ENCODE measurements at regions not wholly inside any gene's neighbourhood (a gene's known extent, or its start where the extent isn't known, plus 50 kb on each side); places are given as distances from the start of the nearest gene placed in this dataset.

GRCh38 chr2:51919395-51919794, 887.5 kb upstream of the NRXN1 start:
- DNase-seq (ENCODE audit: low read depth in 1 of 2, low spot score in 1 of 2) (no peak), ATAC-seq (no peak), FAIRE-seq (no peak)
- H3K4me1 ChIP-seq, result no peaks in the 10 kb centered on the region
- POLR2A ChIA-PET, result no interaction called here
- H3K9me3 ChIP-seq, result peaks cover 9% of the 10 kb centered on the region
- TF ChIP-seq MAFK (IDR thresholded peaks at IDR 0.05; ENCODE audit: partially characterized antibody) (no peak), HOXB5 (CRISPR knock-in tag; IDR thresholded peaks at IDR 0.05) (no peak), ZSCAN20 (CRISPR knock-in tag; IDR thresholded peaks at IDR 0.05) (no peak), JUN (IDR thresholded peaks at IDR 0.05) (no peak), TP53 (CRISPR knock-in tag; IDR thresholded peaks at IDR 0.05) (no peak), HES2 (IDR thresholded peaks at IDR 0.05) (no peak), TFCP2L1 (CRISPR knock-in tag; IDR thresholded peaks at IDR 0.05) (no peak), KDM1A (IDR thresholded peaks at IDR 0.05; ENCODE audit: low read depth) (no peak)
- H3K27ac ChIP-seq, result no peak overlapping the region
- no peak overlapping the region for H3K4me2 ChIP-seq
- WGBS (ENCODE audit: missing lambda C conversion rate), result 55% methylated on average over 1 of the region's 1 CpG
- CTCF ChIA-PET, result interaction anchor here (0.5 to 1.5 kb wide), 2 partner anchors 15 to 150 kb away, joined by 3 read pairs; no protein-coding TSS in a partner anchor
- H3K4me3 ChIP-seq, result no peak overlapping the region

- DNase-seq (ENCODE audit: low read depth in 1 of 2, low spot score in 1 of 2) (no peak), ATAC-seq (no peak), FAIRE-seq (no peak)
- Histone ChIP-seq H3K4me3 (no peak overlapping the region), H3K4me2 (no peak overlapping the region), H3K4me1 (no peaks in the 10 kb centered on the region), H3K27ac (no peak overlapping the region), H3K9me3 (peaks cover 11% of the 10 kb centered on the region; the same call in 2 of the 3 replicates)
- no peak for TF ChIP-seq RARB (CRISPR knock-in tag; IDR thresholded peaks at IDR 0.05)
- no peak for TF ChIP-seq USF2 (IDR thresholded peaks at IDR 0.05)
- TF ChIP-seq SREBF2 (IDR thresholded peaks at IDR 0.05), result no peak
- CTCF ChIA-PET, result no interaction called here
- WGBS (ENCODE audit: missing lambda C conversion rate), result 53% methylated on average over 3 of the region's 3 CpGs
- POLR2A ChIA-PET, result no interaction called here
These were observed 886.2 kb upstream of the NRXN1 start for GRCh38 chr2:51918113-51918512.

- TF ChIP-seq FOSL2 (IDR thresholded peaks at IDR 0.05) (no peak), FOSL2 (CRISPR knock-in tag; IDR thresholded peaks at IDR 0.05) (no peak), PHF8 (IDR thresholded peaks at IDR 0.05; ENCODE audit: borderline replicate concordance, low read depth) (no peak), ZNF302 (CRISPR knock-in tag; IDR thresholded peaks at IDR 0.05) (no peak), ZFP36 (IDR thresholded peaks at IDR 0.05; ENCODE audit: borderline replicate concordance, partially characterized antibody) (no peak), MAX (IDR thresholded peaks at IDR 0.05) (no peak)
- ATAC-seq (no peak), FAIRE-seq (no peak), DNase-seq (ENCODE audit: low read depth in 1 of 2, low spot score in 1 of 2) (no peak)
- POLR2A ChIA-PET, result no interaction called here
- H3K4me1 ChIP-seq, result no peaks in the 10 kb centered on the region
- WGBS (ENCODE audit: missing lambda C conversion rate), result 2% methylated on average over 1 of the region's 1 CpG
- H3K9me3 ChIP-seq, result no peaks in the 10 kb centered on the region; the same call in 2 of the 3 replicates
- H3K4me2 ChIP-seq, result no peak overlapping the region
- H3K4me3 ChIP-seq, result no peak overlapping the region
- H3K27ac ChIP-seq, result no peak overlapping the region
- CTCF ChIA-PET, result no interaction called here
These were observed 871.8 kb upstream of the NRXN1 start for GRCh38 chr2:51903728-51904127.

- TF ChIP-seq PHF8 (IDR thresholded peaks at IDR 0.05; ENCODE audit: borderline replicate concordance, low read depth) (no peak), FOXS1 (CRISPR knock-in tag; IDR thresholded peaks at IDR 0.05) (no peak), ZC3H11A (IDR thresholded peaks at IDR 0.05) (no peak), FOSB (CRISPR knock-in tag; IDR thresholded peaks at IDR 0.05) (no peak), USF2 (IDR thresholded peaks at IDR 0.05) (no peak), RNF2 (IDR thresholded peaks at IDR 0.05; ENCODE audit: borderline replicate concordance, low read depth) (no peak), HDAC2 (IDR thresholded peaks at IDR 0.05) (no peak), CBX8 (IDR thresholded peaks at IDR 0.05) (no peak), ZFP36 (IDR thresholded peaks at IDR 0.05; ENCODE audit: borderline replicate concordance, partially characterized antibody) (no peak), KDM1A (IDR thresholded peaks at IDR 0.05; ENCODE audit: low read depth) (no peak), HES2 (IDR thresholded peaks at IDR 0.05) (no peak), NR3C1 (IDR thresholded peaks at IDR 0.05) (no peak), E2F6 (IDR thresholded peaks at IDR 0.05; ENCODE audit: borderline replicate concordance, low read depth) (no peak), HOXB5 (CRISPR knock-in tag; IDR thresholded peaks at IDR 0.05) (no peak), SREBF2 (IDR thresholded peaks at IDR 0.05) (no peak)
- Histone ChIP-seq H3K27ac (no peak overlapping the region), H3K4me3 (no peak overlapping the region), H3K9me3 (no peaks in the 10 kb centered on the region; the same call in 2 of the 3 replicates), H3K4me2 (no peak overlapping the region), H3K4me1 (no peaks in the 10 kb centered on the region)
- ChIA-PET POLR2A (no interaction called here), CTCF (no interaction called here)
- FAIRE-seq (no peak), ATAC-seq (no peak), DNase-seq (ENCODE audit: low read depth in 1 of 2, low spot score in 1 of 2) (no peak)
These were observed 867.7 kb upstream of the NRXN1 start for GRCh38 chr2:51899643-51900042.

Data from A549 (cell line).